Right forelimb (tissue), 1 donor: ENCODE measurements at regions not wholly inside any gene's neighbourhood (a gene's known extent, or its start where the extent isn't known, plus 50 kb on each side); places are given as distances from the start of the nearest gene placed in this dataset.

Experiments
- DNase-seq: peaks from one replicate; pipeline ENCODE4 v3.0.0-alpha.2; 2018

DNA sequence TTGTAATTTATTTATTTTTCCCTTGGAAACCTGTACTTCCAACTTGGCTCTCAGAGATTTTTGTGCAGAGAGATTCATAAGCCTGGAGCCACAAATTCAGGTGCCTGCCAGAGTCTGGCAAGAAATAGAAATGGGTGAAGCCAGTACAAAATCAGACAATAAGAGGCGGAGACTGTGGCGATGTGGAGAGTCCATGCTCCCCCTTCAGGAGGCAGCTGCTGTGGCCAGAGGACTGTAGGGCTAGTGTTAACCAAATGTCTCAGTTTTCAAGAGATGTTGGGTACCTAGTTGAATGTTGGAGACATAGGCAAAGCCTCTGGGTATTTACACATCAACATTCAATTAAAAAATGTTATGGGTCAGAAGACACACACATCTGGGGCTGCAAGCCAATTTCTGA is 208.6 kb downstream of the PSAT1 start:
- no peak for DNase-seq

- DNase-seq, result no peak
Observed at GRCh38 chr9:78507037-78507436, 210.1 kb downstream of the PSAT1 start.

DNA sequence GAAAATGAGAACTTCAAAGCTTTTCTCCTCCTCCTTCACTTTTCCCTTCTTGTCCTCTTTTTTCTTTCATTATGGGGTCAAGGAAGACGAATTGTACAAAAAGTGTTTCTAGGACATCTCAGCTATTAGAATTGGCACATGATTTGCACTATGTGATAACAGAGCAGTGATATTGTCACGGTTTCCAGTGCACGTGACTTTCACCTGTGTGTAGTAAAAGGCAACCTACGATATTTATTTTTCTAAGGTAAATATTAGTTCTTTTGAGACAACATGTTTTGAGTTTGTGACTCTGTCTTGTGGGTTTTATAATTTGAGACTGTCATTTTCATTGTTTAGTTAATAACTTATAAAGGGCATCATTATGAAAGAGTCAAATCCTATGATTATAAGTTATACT is 213.1 kb downstream of the PSAT1 start:
- no peak for DNase-seq

GRCh38 chr9:78515108-78515507 is 218.2 kb downstream of the PSAT1 start:
- DNase-seq, result no peak

GRCh38 chr9:78519786-78520185 is 222.9 kb downstream of the PSAT1 start:
- DNase-seq, result no peak

- no peak for DNase-seq
Observed at GRCh38 chr9:78521680-78522079, 224.8 kb downstream of the PSAT1 start.

- DNase-seq, result no peak
Observed at GRCh38 chr9:78525986-78526560, 229.1 kb downstream of the PSAT1 start.

DNA sequence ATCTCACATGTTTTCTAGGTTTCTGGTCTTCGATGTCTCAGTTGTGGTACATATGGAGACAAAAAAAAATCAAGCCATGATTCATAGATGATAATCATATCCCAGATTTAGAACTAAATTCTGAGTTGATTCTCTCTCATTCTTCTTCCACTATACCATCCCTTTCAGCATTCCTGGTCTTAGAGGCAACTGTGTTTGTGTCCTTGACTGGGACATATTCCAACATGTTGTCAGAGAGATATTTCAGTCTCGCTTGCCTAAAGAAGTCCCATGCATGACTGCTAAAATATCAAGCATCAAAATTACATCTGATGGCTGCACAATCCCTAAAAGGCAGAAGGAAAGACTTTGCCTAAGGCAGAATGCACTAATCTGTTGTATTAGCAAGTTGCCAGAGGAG is 236.6 kb downstream of the PSAT1 start:
- no peak for DNase-seq

GRCh38 chr9:78539188-78539587 is 242.3 kb downstream of the PSAT1 start:
- DNase-seq, result no peak

GRCh38 chr9:78539904-78540303 is 243.0 kb downstream of the PSAT1 start:
- DNase-seq, result no peak

DNA sequence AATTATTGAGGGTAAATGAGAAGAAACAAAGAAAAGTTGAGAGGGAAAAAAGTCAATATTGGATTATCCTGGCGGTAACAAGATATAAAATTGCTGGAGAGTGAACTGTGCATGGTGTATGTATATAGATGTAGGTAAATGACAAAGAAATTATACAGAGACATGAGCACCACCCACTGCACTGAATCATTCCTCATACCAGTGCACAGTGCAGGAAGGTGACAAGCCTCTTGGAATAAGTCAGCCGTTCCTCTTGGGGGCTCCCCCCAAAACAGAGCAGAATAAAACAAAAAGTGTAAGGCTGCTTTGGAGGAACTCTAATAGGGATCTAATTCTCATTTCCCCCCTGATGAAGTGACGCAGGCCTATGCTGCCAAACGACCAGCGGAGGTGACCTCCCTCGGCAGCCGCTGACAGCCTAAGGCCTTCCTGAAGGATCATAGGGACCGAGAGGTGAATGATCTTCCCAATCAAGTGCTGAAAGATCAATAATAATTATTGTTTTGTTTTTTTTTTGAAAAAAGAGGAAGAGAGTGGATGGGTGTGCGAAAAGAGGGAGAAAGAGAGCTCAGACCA is 245.0 kb downstream of the PSAT1 start:
- no peak for DNase-seq

GRCh38 chr9:78542491-78543181 is 245.7 kb downstream of the PSAT1 start:
- DNase-seq, result peak; percentile 45

GRCh38 chr9:78543353-78543752 is 246.4 kb downstream of the PSAT1 start:
- DNase-seq, result no peak

- DNase-seq, result no peak
Observed at GRCh38 chr9:78544230-78544629, 247.3 kb downstream of the PSAT1 start.

GRCh38 chr9:78547831-78548230 is 250.9 kb downstream of the PSAT1 start:
- DNase-seq, result no peak

DNA sequence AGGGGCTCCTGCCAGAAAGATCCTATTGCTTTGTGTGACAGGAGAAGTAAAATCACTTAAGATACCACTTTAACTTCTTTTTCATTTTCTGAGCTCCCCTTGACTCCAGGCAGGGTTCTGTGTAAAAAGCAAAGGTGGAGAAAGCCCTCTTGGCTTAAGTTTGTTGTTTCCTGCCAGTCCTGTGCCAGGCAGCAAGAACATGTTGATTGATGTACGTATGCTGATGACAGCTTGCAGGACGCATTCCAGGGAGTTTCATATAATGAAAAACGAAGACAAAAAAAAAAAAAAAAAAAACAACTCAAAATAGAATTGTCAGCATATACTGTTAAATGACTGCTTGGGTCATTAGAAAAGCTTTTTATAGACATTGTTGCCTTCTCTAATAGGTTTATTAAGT is 251.7 kb downstream of the PSAT1 start:
- no peak for DNase-seq

- DNase-seq, result no peak
Observed at GRCh38 chr9:78549711-78550110, 252.8 kb downstream of the PSAT1 start.

DNA sequence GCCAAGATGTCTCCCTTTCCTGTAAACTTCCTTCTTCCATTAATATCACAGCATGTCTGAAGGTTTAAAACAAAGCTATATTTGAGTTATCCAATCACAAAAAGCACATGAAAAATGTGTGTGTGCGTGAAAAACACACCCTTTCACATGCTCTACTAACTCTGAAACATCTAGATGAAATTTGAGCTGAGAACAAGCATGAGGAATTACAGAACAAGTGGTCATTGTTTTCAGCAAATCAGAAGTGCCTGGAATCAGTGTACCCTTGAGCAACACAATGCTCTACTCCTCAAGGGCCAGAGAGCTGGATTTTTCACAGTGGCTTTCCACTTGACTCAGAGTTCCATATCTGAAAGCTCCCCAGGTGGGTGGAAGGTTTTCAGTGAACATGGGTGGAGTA is 255.9 kb downstream of the PSAT1 start:
- DNase-seq, result no peak

GRCh38 chr9:78557540-78557939 is 260.6 kb downstream of the PSAT1 start:
- DNase-seq, result no peak

DNA sequence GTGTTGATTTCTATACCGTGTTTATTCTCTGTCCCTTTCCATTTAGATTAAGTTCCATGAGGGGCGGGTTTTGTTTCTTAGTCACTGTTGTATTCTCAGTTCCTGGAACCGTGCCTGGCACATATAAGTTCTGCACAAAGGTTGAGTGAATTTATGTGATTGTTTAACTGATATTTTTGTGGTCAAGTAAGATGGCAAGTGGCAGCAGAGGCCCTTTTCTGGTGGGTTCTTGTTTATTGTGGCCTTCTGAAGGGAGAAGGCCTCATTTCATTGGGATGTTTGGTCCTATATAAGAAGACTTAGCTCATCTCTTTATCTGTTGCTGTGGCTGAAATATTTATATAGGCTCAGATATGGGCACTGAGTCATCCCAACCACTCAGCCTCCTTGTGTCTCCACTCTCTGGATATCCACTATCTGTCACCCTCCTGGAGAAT is 262.5 kb downstream of the PSAT1 start:
- DNase-seq, result no peak

DNA sequence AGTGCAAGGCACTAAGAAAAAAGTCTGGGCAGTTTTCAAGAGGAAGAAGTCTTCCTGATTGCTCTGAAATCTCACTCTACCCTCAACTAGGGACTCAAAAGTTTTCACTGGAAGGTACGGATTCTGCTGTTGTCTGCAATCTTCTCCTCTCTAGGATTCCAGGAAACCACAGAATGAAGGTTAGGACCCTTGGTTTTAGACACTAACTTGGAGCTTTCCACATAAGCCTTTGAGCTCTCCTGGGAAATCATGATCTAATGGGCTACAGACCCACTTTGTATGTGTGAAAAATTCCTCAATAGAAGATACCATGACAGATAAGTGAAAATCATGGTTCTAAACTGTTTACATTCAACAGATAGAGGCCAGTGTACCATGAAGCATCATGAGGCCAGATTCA is 265.1 kb downstream of the PSAT1 start:
- DNase-seq, result no peak

DNA sequence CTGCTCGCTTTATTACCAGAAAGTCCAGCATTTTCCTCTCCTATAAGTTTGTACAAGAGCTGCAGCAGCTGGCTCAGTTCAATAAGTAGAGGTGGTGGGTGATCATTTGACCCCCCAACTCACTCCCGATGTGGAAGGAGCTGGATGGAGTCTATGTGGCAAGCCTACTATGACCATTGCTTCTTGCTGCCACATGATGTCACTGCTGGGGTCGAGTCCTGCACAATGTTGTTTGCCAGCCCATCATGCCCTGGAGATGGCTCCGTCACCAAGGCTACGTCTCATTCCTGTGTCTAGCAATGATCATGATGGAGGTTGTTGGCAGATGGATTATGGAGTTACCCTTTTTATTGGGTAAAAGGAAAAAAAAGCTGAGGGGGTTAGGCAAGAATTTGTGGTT is 266.3 kb downstream of the PSAT1 start:
- DNase-seq, result no peak

GRCh38 chr9:78565481-78565880 is 268.6 kb downstream of the PSAT1 start:
- no peak for DNase-seq

- DNase-seq, result no peak
Observed at GRCh38 chr9:78566521-78566920, 269.6 kb downstream of the PSAT1 start.
